HEK293 (cell line): ENCODE measurements at regions not wholly inside any gene's neighbourhood (a gene's known extent, or its start where the extent isn't known, plus 50 kb on each side); places are given as distances from the start of the nearest gene placed in this dataset.

Experiments used
- CTCF ChIP-seq: fragments of 450-650 bp; formaldehyde crosslinking; IDR thresholded peaks from 2 replicates; pipeline ENCODE4 v1.5.1; 2016; ENCODE audit warnings: missing biosample characterization, missing genetic modification characterization
- GLIS1 ChIP-seq: fragments of 450-650 bp; formaldehyde crosslinking; IDR thresholded peaks from 2 replicates; pipeline ENCODE4 v1.5.1; 2016; ENCODE audit warnings: missing biosample characterization, missing genetic modification characterization
- KLF10 ChIP-seq: fragments of 450-650 bp; IDR thresholded peaks from 2 replicates; pipeline ENCODE4 v1.5.1; 2018; ENCODE audit warnings: missing biosample characterization, mild to moderate bottlenecking, missing genetic modification characterization
- REST ChIP-seq: fragments of 450-650 bp; formaldehyde crosslinking; IDR thresholded peaks from 2 replicates; pipeline ENCODE4 v1.5.1; 2016; ENCODE audit warnings: missing biosample characterization, missing genetic modification characterization
- TCF7L2 ChIP-seq: IDR thresholded peaks from 2 replicates; pipeline ENCODE4 v1.6.1; 2011; ENCODE audit warnings: low read depth, mild to moderate bottlenecking, inconsistent platforms, low read length, moderate library complexity, borderline replicate concordance
- YY1 ChIP-seq: fragments of 450-650 bp; formaldehyde crosslinking; IDR thresholded peaks from 2 replicates; pipeline ENCODE4 v1.5.1; 2018; ENCODE audit warnings: missing biosample characterization, missing genetic modification characterization
- ZFP37 ChIP-seq: fragments of 450-650 bp; formaldehyde crosslinking; IDR thresholded peaks from 2 replicates; pipeline ENCODE4 v1.5.1; 2016; ENCODE audit warnings: missing biosample characterization, missing genetic modification characterization
- ZNF175 ChIP-seq: fragments of 450-650 bp; formaldehyde crosslinking; IDR thresholded peaks from 2 replicates; pipeline ENCODE4 v1.5.1; 2016; ENCODE audit warnings: missing biosample characterization, missing genetic modification characterization
- ZNF2 ChIP-seq: fragments of 450-650 bp; formaldehyde crosslinking; IDR thresholded peaks from 2 replicates; pipeline ENCODE4 v1.5.1; 2016; ENCODE audit warnings: missing biosample characterization, missing genetic modification characterization
- ZNF211 ChIP-seq: fragments of 450-650 bp; formaldehyde crosslinking; IDR thresholded peaks from 2 replicates; pipeline ENCODE4 v1.5.1; 2016; ENCODE audit warnings: low read depth, missing biosample characterization, missing genetic modification characterization
- TF ChIP-seq, protein P1 (sequence below): sonication (generic); formaldehyde crosslinking; IDR thresholded peaks from 2 replicates; pipeline ENCODE4 v1.8.1; 2022; ENCODE audit warnings: mild to moderate bottlenecking, moderate library complexity, missing genetic modification reagents

- TF ChIP-seq REST (tag by site-specific recombination), result no peak
- no peak for TF ChIP-seq CTCF (tag by site-specific recombination)
- no peak for TF ChIP-seq ZNF2 (tag by site-specific recombination)
- TF ChIP-seq ZNF211 (tag by site-specific recombination), result no peak
- no peak for TF ChIP-seq YY1 (tag by site-specific recombination)
- TF ChIP-seq ZFP37 (tag by site-specific recombination), result no peak
- no peak for TF ChIP-seq TCF7L2
- TF ChIP-seq GLIS1 (tag by site-specific recombination), result no peak
- TF ChIP-seq ZNF175 (tag by site-specific recombination), result no peak
- no peak for TF ChIP-seq KLF10 (tag by site-specific recombination)
- TF ChIP-seq, protein P1, sequence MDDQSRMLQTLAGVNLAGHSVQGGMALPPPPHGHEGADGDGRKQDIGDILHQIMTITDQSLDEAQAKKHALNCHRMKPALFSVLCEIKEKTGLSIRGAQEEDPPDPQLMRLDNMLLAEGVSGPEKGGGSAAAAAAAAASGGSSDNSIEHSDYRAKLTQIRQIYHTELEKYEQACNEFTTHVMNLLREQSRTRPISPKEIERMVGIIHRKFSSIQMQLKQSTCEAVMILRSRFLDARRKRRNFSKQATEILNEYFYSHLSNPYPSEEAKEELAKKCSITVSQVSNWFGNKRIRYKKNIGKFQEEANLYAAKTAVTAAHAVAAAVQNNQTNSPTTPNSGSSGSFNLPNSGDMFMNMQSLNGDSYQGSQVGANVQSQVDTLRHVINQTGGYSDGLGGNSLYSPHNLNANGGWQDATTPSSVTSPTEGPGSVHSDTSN (CRISPR knock-in tag), result no peak
Observed at GRCh38 chr18:71025505-71026225, 736.8 kb downstream of the SOCS6 start.
